Retina (tissue), 1 donor: ENCODE measurements at regions not wholly inside any gene's neighbourhood (a gene's known extent, or its start where the extent isn't known, plus 50 kb on each side); places are given as distances from the start of the nearest gene placed in this dataset.

Experiments used
- DNase-seq: peaks from one replicate; pipeline ENCODE4 v3.0.0-alpha.2; 2016

- DNase-seq, result no peak
Observed at GRCh38 chr6:109295109-109295773, 87.0 kb downstream of the CD164 start.

- DNase-seq, result no peak
Observed at GRCh38 chr6:109292983-109293586, 89.2 kb downstream of the CD164 start.

DNA sequence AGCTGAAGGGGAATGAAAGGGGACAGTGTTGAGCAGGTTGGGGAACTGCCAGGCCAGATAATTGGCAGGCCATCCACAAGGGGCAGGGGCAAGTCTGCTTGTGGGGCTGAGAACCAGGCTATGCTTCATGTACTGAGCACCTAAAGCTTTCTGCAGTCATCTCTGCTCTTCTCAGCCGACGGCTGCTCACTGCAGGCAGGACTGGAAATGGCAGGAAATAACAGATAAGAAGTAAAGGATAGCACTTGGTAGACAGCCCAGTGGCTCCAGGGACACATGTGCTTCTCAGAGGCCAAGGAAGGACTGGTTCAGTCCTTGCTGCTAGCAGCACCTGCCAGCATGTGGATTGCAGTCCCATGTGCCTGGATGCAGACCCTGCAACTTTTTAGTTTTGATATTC, 89.8 kb downstream of the CD164 start:
- no peak for DNase-seq

- no peak for DNase-seq
Observed at GRCh38 chr6:109291902-109292301, 90.4 kb downstream of the CD164 start.

GRCh38 chr6:109290143-109290931, 91.9 kb downstream of the CD164 start:
- no peak for DNase-seq

DNA sequence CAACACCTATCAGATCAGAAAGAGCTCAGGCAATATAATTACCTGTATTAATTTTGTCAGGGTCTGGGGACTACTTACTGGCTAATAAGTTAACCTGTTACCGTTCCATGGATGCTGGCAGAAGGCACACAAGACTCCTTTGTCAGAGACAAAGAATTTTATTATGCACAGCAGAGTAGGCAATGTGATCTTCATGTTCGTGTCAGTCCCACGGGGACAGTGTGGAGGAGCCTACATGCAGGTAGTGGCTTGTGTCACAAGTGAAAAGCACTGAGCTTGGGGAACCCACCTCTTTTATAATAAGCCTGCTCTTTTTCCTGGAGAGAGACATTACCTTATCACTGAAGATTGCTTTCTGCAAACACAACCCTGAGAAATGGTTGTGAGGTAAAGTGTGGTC, 96.9 kb downstream of the CD164 start:
- no peak for DNase-seq

- DNase-seq, result no peak
Observed at GRCh38 chr6:109284675-109285074, 97.6 kb downstream of the CD164 start.

- no peak for DNase-seq
Observed at GRCh38 chr6:109282756-109283155, 99.5 kb downstream of the CD164 start.

GRCh38 chr6:109279628-109280027, 102.6 kb downstream of the CD164 start:
- no peak for DNase-seq

DNA sequence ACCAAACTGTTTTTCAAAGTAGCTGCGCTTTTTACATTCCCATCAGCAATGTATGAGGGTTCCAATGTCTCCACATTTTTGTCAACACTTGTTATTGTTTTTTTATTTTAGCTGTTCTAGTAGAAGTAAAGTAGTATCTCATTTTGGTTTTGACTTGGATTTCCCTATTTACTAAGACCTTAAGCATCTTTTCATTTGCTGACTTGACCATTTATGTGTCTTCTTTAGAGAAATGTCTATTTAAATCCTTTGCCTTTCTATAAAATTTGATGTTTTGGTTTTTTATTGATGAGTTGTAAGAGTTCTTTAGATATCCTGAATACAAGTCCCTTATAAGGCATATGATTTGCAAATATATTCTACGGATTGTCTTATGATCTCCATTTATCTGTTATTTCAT, 110.6 kb downstream of the CD164 start:
- DNase-seq, result no peak

GRCh38 chr6:109269953-109270517, 112.2 kb downstream of the CD164 start:
- DNase-seq, result no peak

- DNase-seq, result no peak
Observed at GRCh38 chr6:109269057-109269456, 113.2 kb downstream of the CD164 start.

GRCh38 chr6:109265530-109265929, 116.7 kb downstream of the CD164 start:
- no peak for DNase-seq

GRCh38 chr6:109263873-109264700, 118.2 kb downstream of the CD164 start:
- no peak for DNase-seq

DNA sequence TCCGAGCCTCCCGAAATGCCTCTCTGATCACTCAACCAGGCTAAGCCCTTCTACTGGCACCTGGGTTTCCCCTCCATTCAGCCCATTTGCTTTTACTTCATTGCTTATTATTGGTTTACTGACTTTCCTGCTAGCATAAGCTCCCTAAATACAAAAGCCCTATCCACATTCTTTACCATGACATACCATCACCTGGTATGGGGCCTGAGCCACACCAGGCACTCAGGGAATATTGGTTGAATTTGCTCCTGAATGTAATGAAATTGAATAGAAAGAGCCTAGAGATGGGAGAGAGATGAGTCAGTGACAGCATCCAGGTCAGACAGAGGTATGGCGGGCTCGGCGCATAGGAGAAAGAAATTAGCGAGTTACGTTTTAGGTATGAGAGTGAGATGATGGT, 120.0 kb downstream of the CD164 start:
- no peak for DNase-seq

GRCh38 chr6:109261811-109262210, 120.5 kb downstream of the CD164 start:
- no peak for DNase-seq

DNA sequence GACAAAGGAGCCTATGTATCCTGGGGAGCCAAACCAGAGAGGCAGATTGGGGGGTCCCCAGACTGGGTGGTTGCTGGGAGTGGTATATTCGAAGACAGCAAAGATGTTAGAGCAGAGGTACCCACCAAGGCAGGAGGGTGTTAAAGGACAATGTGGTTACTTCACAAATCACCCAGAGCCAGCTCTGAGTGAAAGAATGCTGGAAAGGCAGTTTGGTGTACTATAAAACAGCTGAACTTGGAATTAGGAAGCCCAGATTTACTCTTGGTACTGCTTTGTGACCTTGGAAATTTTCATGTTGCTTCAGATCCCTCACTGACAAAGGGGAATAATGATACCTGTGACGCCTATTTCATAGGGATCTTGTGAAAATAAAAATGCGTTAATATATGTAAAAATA, 121.6 kb downstream of the CD164 start:
- DNase-seq, result no peak

- no peak for DNase-seq
Observed at GRCh38 chr6:109260126-109260525, 122.1 kb downstream of the CD164 start.

DNA sequence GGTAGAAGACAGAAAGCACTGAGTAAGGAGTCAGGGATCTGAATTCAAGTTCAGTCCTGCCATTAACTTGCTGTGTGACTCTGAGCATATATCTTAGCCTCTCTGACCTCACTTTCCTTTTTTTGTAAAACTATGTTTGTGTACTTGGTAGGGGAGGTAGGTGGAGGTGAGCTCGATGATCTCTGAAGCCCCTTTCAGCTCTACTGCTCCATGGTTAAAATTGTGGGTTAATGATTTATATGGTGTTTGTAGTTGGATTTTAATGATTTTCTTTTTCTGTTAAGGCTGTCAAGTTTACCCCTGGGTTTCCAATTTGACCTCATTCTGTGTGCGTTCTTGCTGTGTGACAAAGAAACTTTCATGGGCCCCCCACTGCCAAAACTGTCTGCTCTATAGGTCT, 124.1 kb downstream of the CD164 start:
- DNase-seq, result no peak

GRCh38 chr6:109257494-109257893, 124.8 kb downstream of the CD164 start:
- DNase-seq, result no peak

- no peak for DNase-seq
Observed at GRCh38 chr6:109255946-109256640, 126.2 kb downstream of the CD164 start.

- no peak for DNase-seq
Observed at GRCh38 chr6:109255087-109255486, 127.2 kb downstream of the CD164 start.
